Neural progenitor cell (in vitro differentiated cells): ENCODE measurements at regions not wholly inside any gene's neighbourhood (a gene's known extent, or its start where the extent isn't known, plus 50 kb on each side); places are given as distances from the start of the nearest gene placed in this dataset.

ENCODE experiments used
- DNase-seq: peaks from one replicate; pipeline ENCODE4 v3.0.0-alpha.2; 2016; ENCODE audit warnings: low spot score
- H2AFZ ChIP-seq: fragments of 200-600 bp; sonication (generic); replicated peaks from 2 replicates; pipeline ENCODE4 v1.6.1; 2016; ENCODE audit warnings: antibody characterized with exemption
- H3F3A ChIP-seq: fragments of 200-600 bp; sonication (generic); 2 replicates; pipeline ENCODE4 v1.6.1; 2016; ENCODE audit warnings: antibody characterized with exemption, low read depth
- H3K27ac ChIP-seq: fragments of 200-600 bp; sonication (generic); 2 replicates; pipeline ENCODE4 v1.5.1; 2016; ENCODE audit warnings: mild to moderate bottlenecking
- H3K27me3 ChIP-seq: fragments of 200-600 bp; sonication (generic); 2 replicates; pipeline ENCODE4 v1.6.1; 2016; ENCODE audit warnings: mild to moderate bottlenecking, moderate library complexity
- H3K36me3 ChIP-seq: fragments of 200-600 bp; sonication (generic); 2 replicates; pipeline ENCODE4 v1.5.1; 2016
- H3K4me1 ChIP-seq: fragments of 200-600 bp; sonication (generic); 2 replicates; pipeline ENCODE4 v1.6.1; 2016; ENCODE audit warnings: mixed run types
- H3K4me2 ChIP-seq: fragments of 200-600 bp; sonication (generic); 2 replicates; pipeline ENCODE4 v1.6.1; 2016
- H3K4me3 ChIP-seq: fragments of 200-600 bp; sonication (generic); 2 replicates; pipeline ENCODE4 v1.5.1; 2016
- H3K79me2 ChIP-seq: fragments of 200-600 bp; sonication (generic); 2 replicates; pipeline ENCODE4 v1.6.1; 2016; ENCODE audit warnings: low read depth
- H3K9ac ChIP-seq: fragments of 200-600 bp; sonication (generic); 2 replicates; pipeline ENCODE4 v1.6.1; 2016
- H3K9me3 ChIP-seq: fragments of 200-600 bp; sonication (generic); 2 replicates; pipeline ENCODE4 v1.5.1; 2016; ENCODE audit warnings: low read depth
- H4K20me1 ChIP-seq: fragments of 200-600 bp; sonication (generic); 2 replicates; pipeline ENCODE4 v1.6.1; 2016; ENCODE audit warnings: low read depth
- H3K27ac Mint-ChIP-seq: 3 replicates; pipeline ENCODE4 v1.8.0; 2021; ENCODE audit warnings: mixed read lengths
- H3K27me3 Mint-ChIP-seq: 2 replicates; pipeline ENCODE4 v1.8.0; 2022; ENCODE audit warnings: low read depth, mild to moderate bottlenecking, inconsistent platforms, moderate library complexity, mixed read lengths; ENCODE audit not compliant: insufficient read depth
- H3K36me3 Mint-ChIP-seq: 3 replicates; pipeline ENCODE4 v1.8.0; 2021; ENCODE audit warnings: mixed read lengths
- H3K4me1 Mint-ChIP-seq: 3 replicates; pipeline ENCODE4 v1.8.0; 2021; ENCODE audit warnings: mixed read lengths
- H3K4me3 Mint-ChIP-seq: 3 replicates; pipeline ENCODE4 v1.8.0; 2021; ENCODE audit warnings: mild to moderate bottlenecking, moderate library complexity, mixed read lengths
- H3K9me3 Mint-ChIP-seq: 3 replicates; pipeline ENCODE4 v1.8.0; 2020; ENCODE audit warnings: mixed read lengths
- EZH2 ChIP-seq: fragments of 200-600 bp; sonication (generic); IDR thresholded peaks from 2 replicates; pipeline ENCODE4 v1.6.1; 2017; ENCODE audit warnings: antibody characterized with exemption, mild to moderate bottlenecking, moderate library complexity
- EZH2phosphoT487 ChIP-seq: fragments of 200-600 bp; sonication (generic); IDR thresholded peaks from 2 replicates; pipeline ENCODE4 v1.6.1; 2017; ENCODE audit warnings: antibody characterized with exemption
- TF ChIP-seq, protein P1 (sequence below): fragments of 200-600 bp; sonication (generic); IDR thresholded peaks from 2 replicates; pipeline ENCODE4 v1.5.1; 2017; ENCODE audit warnings: antibody characterized with exemption, mild to moderate bottlenecking

GRCh38 chr7:15007507-15007906, 105.0 kb upstream of the DGKB start:
- H3K4me2 ChIP-seq: no peak overlapping the region
- Mint-ChIP-seq H3K36me3 (no peaks in the 10 kb centered on the region), H3K4me3 (no peak overlapping the region), H3K4me1 (no peaks in the 10 kb centered on the region), H3K9me3 (no peaks in the 10 kb centered on the region), H3K27me3 (peaks cover 2% of the 10 kb centered on the region), H3K27ac (no peak overlapping the region)
- no peak overlapping the region for H3K27ac ChIP-seq
- H3K4me3 ChIP-seq: no peak overlapping the region
- no peaks in the 10 kb centered on the region for H3F3A ChIP-seq
- no peaks in the 10 kb centered on the region for H3K27me3 ChIP-seq
- no peaks in the 10 kb centered on the region for H4K20me1 ChIP-seq
- H3K79me2 ChIP-seq: no peaks in the 10 kb centered on the region
- H2AFZ ChIP-seq: peak overlapping the region; percentile 64
- no peak overlapping the region for H3K9ac ChIP-seq
- H3K4me1 ChIP-seq: peaks cover 4% of the 10 kb centered on the region
- no peaks in the 10 kb centered on the region for H3K36me3 ChIP-seq
- no peaks in the 10 kb centered on the region for H3K9me3 ChIP-seq
- TF ChIP-seq, protein P1, sequence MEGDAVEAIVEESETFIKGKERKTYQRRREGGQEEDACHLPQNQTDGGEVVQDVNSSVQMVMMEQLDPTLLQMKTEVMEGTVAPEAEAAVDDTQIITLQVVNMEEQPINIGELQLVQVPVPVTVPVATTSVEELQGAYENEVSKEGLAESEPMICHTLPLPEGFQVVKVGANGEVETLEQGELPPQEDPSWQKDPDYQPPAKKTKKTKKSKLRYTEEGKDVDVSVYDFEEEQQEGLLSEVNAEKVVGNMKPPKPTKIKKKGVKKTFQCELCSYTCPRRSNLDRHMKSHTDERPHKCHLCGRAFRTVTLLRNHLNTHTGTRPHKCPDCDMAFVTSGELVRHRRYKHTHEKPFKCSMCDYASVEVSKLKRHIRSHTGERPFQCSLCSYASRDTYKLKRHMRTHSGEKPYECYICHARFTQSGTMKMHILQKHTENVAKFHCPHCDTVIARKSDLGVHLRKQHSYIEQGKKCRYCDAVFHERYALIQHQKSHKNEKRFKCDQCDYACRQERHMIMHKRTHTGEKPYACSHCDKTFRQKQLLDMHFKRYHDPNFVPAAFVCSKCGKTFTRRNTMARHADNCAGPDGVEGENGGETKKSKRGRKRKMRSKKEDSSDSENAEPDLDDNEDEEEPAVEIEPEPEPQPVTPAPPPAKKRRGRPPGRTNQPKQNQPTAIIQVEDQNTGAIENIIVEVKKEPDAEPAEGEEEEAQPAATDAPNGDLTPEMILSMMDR: peak; percentile 60
- TF ChIP-seq EZH2: no peak
- peak; percentile 58 for DNase-seq

DNA sequence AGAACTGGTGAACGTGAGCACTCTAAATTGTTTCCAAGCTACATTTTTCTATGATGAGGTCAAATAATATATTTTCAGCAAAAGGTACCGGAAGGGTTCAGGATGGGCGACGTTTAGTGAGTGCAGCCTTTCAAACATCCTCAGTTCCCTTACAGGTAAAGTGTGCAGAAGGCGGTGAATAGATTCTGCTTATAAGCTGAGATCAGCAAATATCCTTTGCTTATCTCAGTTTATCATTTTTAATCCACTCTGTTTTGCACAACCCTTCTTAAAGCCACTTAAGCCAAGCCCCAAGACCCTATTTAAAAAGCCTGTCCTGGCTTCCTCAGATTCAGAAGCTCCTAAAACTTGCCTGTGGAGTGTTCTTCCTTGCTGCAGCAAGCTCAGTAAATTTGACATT, 103.1 kb upstream of the DGKB start:
- Mint-ChIP-seq H3K36me3 (no peaks in the 10 kb centered on the region), H3K27me3 (peaks cover 2% of the 10 kb centered on the region), H3K27ac (no peak overlapping the region), H3K4me1 (no peaks in the 10 kb centered on the region), H3K9me3 (no peaks in the 10 kb centered on the region), H3K4me3 (no peak overlapping the region)
- H3K9ac ChIP-seq: no peak overlapping the region
- H3K27ac ChIP-seq: no peak overlapping the region
- H3K4me3 ChIP-seq: no peak overlapping the region
- no peak for TF ChIP-seq EZH2
- TF ChIP-seq EZH2phosphoT487: no peak
- TF ChIP-seq, protein P1: no peak
- H3F3A ChIP-seq: no peaks in the 10 kb centered on the region
- H4K20me1 ChIP-seq: no peaks in the 10 kb centered on the region
- no peaks in the 10 kb centered on the region for H3K9me3 ChIP-seq
- no peaks in the 10 kb centered on the region for H3K27me3 ChIP-seq
- H2AFZ ChIP-seq: no peak overlapping the region
- no peaks in the 10 kb centered on the region for H3K79me2 ChIP-seq
- no peak for DNase-seq
- H3K4me2 ChIP-seq: no peak overlapping the region
- H3K36me3 ChIP-seq: no peaks in the 10 kb centered on the region
- no peaks in the 10 kb centered on the region for H3K4me1 ChIP-seq

DNA sequence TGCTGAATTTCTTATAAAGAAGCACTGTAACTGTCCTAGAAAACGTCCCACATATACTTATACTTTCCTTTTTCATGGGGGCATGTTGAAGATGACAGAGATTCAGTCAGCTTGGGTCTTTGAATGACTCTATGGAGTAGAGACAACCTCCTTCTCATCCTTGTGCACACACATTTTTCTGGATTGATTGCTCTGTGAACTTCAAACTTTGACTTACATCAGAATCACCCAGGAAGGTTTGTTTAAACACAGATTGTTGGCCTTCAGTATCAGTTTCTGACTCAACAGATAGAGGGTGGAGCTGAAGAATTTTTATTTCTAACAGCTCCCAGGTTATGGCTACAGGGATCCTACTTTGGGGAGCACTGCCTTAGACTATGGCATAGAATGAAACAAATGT, 97.6 kb upstream of the DGKB start:
- Histone ChIP-seq H3K27me3 (no peaks in the 10 kb centered on the region), H4K20me1 (no peaks in the 10 kb centered on the region), H3K9me3 (no peaks in the 10 kb centered on the region), H3K4me1 (no peaks in the 10 kb centered on the region), H2AFZ (no peak overlapping the region), H3K4me3 (no peak overlapping the region), H3K79me2 (no peaks in the 10 kb centered on the region), H3F3A (no peaks in the 10 kb centered on the region), H3K9ac (no peak overlapping the region), H3K27ac (no peak overlapping the region), H3K36me3 (no peaks in the 10 kb centered on the region), H3K4me2 (no peak overlapping the region)
- Mint-ChIP-seq H3K36me3 (no peaks in the 10 kb centered on the region), H3K4me3 (no peak overlapping the region), H3K4me1 (no peaks in the 10 kb centered on the region), H3K27me3 (no peaks in the 10 kb centered on the region), H3K27ac (no peak overlapping the region), H3K9me3 (no peaks in the 10 kb centered on the region)
- no peak for DNase-seq
- TF ChIP-seq EZH2phosphoT487: no peak
- TF ChIP-seq, protein P1: no peak
- TF ChIP-seq EZH2: no peak

- H3K27ac ChIP-seq: no peak overlapping the region
These were observed 96.8 kb upstream of the DGKB start for GRCh38 chr7:14999331-14999730.

More at GRCh38 chr7:14999331-14999730, 96.8 kb upstream of the DGKB start:
- H3K36me3 Mint-ChIP-seq: no peaks in the 10 kb centered on the region
- no peak overlapping the region for H3K4me3 ChIP-seq
- H3K27me3 ChIP-seq: no peaks in the 10 kb centered on the region
- no peaks in the 10 kb centered on the region for H4K20me1 ChIP-seq
- H3K4me3 Mint-ChIP-seq: no peak overlapping the region
- H3K4me1 ChIP-seq: no peaks in the 10 kb centered on the region
- no peak for DNase-seq
- H3K4me2 ChIP-seq: no peak overlapping the region
- H3K27ac Mint-ChIP-seq: no peak overlapping the region
- H2AFZ ChIP-seq: no peak overlapping the region
- no peaks in the 10 kb centered on the region for H3K79me2 ChIP-seq
- TF ChIP-seq EZH2phosphoT487: no peak
- TF ChIP-seq, protein P1: no peak
- no peak for TF ChIP-seq EZH2
- H3K9ac ChIP-seq: no peak overlapping the region
- H3K36me3 ChIP-seq: no peaks in the 10 kb centered on the region
- no peaks in the 10 kb centered on the region for H3K9me3 ChIP-seq
- no peaks in the 10 kb centered on the region for H3K27me3 Mint-ChIP-seq
- H3F3A ChIP-seq: no peaks in the 10 kb centered on the region
- H3K9me3 Mint-ChIP-seq: no peaks in the 10 kb centered on the region
- no peaks in the 10 kb centered on the region for H3K4me1 Mint-ChIP-seq
